Adipocyte (in vitro differentiated cells): ENCODE measurements at regions not wholly inside any gene's neighbourhood (a gene's known extent, or its start where the extent isn't known, plus 50 kb on each side); places are given as distances from the start of the nearest gene placed in this dataset.

Experiments
- DNase-seq: peaks from one replicate; pipeline ENCODE4 v3.0.0-alpha.2; 2015; ENCODE audit warnings: low read depth
- H3K27me3 ChIP-seq: replicated peaks from 2 replicates; pipeline ENCODE4 v1.7.0; 2013; ENCODE audit warnings: mild to moderate bottlenecking, low read length, moderate library complexity; ENCODE audit not compliant: control insufficient read depth, insufficient read depth
- H3K36me3 ChIP-seq: 2 replicates; pipeline ENCODE4 v1.7.0; 2013; ENCODE audit warnings: low read length, mild to moderate bottlenecking, moderate library complexity; ENCODE audit not compliant: control insufficient read depth, insufficient read depth, severe bottlenecking
- H3K4me1 ChIP-seq: 2 replicates; pipeline ENCODE4 v1.7.0; 2013; ENCODE audit warnings: mild to moderate bottlenecking, low read length, moderate library complexity; ENCODE audit not compliant: control insufficient read depth, insufficient read depth
- H3K4me3 ChIP-seq: 2 replicates; pipeline ENCODE4 v1.7.0; 2013; ENCODE audit warnings: mild to moderate bottlenecking, low read length, moderate library complexity
- H3K9ac ChIP-seq: 2 replicates; pipeline ENCODE4 v1.7.0; 2013; ENCODE audit warnings: mild to moderate bottlenecking, low read length, moderate library complexity
- H3K9me3 ChIP-seq: 2 replicates; pipeline ENCODE4 v1.7.0; 2013; ENCODE audit warnings: mild to moderate bottlenecking, low read length, moderate library complexity; ENCODE audit not compliant: control insufficient read depth

DNA sequence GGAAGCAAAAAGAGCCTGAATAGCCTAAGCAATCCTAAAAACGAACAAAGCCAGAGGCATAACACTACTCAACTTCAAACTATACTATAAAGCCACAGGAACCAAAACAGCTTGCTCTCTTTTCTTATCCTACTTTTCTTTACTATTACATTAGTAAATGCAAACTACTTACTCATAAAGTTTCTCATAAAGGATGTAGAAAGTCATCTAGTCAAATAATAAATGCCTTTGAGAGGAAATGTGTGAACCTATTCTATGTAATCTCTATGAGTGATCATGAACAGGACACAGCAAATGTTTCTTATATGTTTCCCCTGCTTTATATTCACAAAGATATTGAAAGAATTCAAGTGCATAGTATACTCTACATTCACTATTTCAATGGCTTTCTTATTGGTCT, 176.9 kb upstream of the MDGA2 start:
- peaks cover 3% of the 10 kb centered on the region for H3K9me3 ChIP-seq
- no peak for DNase-seq
- no peak overlapping the region for H3K4me3 ChIP-seq
- no peaks in the 10 kb centered on the region for H3K27me3 ChIP-seq
- H3K9ac ChIP-seq = no peak overlapping the region
- no peaks in the 10 kb centered on the region for H3K4me1 ChIP-seq
- no peaks in the 10 kb centered on the region for H3K36me3 ChIP-seq

DNA sequence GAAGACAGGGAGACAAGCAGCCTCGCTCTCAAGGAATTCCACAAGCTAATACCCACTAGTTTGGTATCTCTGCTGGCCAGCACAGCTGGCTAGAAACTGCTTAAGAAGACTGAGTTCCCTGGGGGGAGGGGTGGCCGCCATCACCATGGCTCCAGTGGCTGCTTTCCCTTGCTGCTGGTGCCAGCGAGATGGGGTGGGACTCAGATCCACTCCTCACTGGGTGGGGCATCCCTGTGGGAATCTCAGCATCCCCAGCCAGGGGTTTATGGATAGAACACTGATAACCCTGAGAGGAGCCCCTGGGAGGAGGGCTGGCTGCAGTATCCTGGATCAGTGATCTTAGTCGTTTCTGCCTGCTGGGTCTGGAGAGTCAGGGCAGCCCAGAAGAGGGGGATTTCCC, 170.6 kb upstream of the MDGA2 start:
- no peak overlapping the region for H3K9ac ChIP-seq
- DNase-seq = no peak
- no peaks in the 10 kb centered on the region for H3K4me1 ChIP-seq
- no peaks in the 10 kb centered on the region for H3K27me3 ChIP-seq
- no peak overlapping the region for H3K4me3 ChIP-seq
- peaks cover 3% of the 10 kb centered on the region for H3K9me3 ChIP-seq
- no peaks in the 10 kb centered on the region for H3K36me3 ChIP-seq

DNA sequence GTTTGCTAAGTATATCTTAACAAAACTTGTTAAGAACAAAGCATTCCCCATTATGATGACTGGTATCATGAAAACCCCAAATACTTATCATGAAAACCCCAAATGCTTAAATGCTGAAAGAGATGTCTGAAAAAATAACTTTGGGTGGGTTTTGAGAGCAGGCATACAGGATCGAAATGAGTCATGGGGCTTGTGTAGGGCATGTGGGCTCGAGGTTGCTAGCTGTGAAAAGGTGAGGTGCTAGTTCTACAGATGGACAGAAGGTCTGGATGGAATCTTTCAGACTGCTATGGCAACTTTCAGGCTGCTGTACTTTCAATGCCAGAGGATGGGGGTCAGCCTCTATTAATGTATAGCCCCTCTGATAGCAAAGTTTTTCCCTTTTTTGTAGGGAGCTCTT, 167.8 kb upstream of the MDGA2 start:
- Histone ChIP-seq H3K9ac (no peak overlapping the region), H3K9me3 (no peaks in the 10 kb centered on the region), H3K4me3 (no peak overlapping the region), H3K36me3 (no peaks in the 10 kb centered on the region), H3K27me3 (no peaks in the 10 kb centered on the region), H3K4me1 (no peaks in the 10 kb centered on the region)
- DNase-seq = no peak

DNA sequence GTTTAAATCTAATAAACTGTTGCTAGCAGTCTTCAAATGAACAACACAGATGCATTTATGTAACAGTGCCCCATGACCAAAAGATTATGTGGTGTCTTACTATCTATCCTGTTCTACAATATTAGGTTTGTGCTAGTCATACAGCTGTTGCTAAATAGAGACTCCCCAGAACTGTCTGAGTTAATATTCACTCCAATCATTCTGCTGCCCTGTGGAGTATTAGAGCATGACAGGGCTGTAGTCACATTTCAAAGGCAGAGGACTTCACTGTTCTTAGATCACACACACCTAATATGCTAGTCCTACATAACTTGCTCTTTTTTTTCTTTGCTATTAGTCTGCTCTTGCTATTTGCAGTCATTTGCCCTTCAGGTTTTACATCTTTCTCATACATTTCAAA, 157.6 kb upstream of the MDGA2 start:
- Histone ChIP-seq H3K4me1 (no peaks in the 10 kb centered on the region), H3K36me3 (no peaks in the 10 kb centered on the region), H3K9me3 (no peaks in the 10 kb centered on the region), H3K9ac (no peak overlapping the region), H3K4me3 (no peak overlapping the region), H3K27me3 (no peaks in the 10 kb centered on the region)
- no peak for DNase-seq

DNA sequence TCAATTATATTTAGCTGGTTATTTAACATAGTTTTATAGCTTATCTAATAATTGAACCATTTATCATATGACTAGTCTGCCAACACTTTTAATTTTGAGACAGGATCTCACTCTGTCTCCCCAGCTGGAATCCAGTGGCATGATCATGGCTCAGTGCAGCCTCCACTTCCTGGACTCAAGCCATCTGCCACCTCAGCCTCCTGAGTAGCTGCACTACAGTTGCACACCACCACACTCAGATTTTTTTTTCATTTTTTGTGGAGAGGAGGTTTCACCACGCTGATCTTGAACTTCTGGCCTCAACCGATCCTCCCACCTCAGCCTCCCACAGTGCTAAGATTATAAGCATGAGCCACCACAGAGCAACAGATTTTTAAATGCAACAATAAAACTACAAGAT, 151.4 kb upstream of the MDGA2 start:
- no peak overlapping the region for H3K4me3 ChIP-seq
- no peak for DNase-seq
- H3K9ac ChIP-seq = no peak overlapping the region
- H3K36me3 ChIP-seq = no peaks in the 10 kb centered on the region
- no peaks in the 10 kb centered on the region for H3K4me1 ChIP-seq
- H3K9me3 ChIP-seq = no peaks in the 10 kb centered on the region
- H3K27me3 ChIP-seq = no peaks in the 10 kb centered on the region

DNA sequence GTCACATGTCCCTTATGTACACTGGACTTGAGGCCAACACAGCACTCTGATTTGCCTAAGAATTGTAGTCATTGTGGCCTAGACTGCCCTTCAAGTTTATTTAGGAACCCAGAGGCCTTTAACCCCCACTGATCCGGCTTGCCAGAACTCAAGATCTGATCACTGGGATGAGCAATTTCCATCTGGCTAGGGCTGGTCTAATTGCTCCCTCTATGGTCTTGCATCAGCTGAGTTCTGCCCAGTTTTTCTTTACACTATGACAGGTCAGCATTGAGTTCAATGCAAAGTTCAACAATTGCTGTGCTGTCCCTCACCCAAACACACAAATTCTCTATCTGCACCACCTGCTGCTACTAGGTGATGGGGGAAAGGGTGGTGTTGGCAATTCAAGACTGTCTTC, 146.9 kb upstream of the MDGA2 start:
- no peaks in the 10 kb centered on the region for H3K27me3 ChIP-seq
- DNase-seq = no peak
- no peak overlapping the region for H3K9ac ChIP-seq
- no peak overlapping the region for H3K4me3 ChIP-seq
- H3K36me3 ChIP-seq = no peaks in the 10 kb centered on the region
- peaks cover 8% of the 10 kb centered on the region for H3K9me3 ChIP-seq
- H3K4me1 ChIP-seq = no peaks in the 10 kb centered on the region

DNA sequence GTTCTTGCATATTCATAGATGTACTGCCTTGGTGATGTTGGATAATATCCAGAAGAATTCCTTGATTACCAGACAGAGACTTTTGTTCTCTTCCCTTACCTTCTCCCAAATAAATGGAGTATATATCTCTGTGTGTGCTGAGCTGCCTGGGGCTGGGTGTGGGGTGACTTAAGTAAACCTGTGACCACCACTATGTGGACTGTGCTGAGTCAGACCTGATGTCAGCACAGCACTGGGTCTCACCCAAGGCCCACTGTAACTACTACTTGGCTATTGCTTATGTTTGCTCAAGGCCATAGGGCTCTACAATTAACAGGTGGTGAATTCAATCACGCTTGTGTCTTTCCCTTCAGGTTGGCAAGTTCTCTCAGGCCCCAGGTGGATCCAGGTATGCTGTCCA, 145.7 kb upstream of the MDGA2 start:
- DNase-seq = no peak
- H3K9ac ChIP-seq = no peak overlapping the region
- peaks cover 8% of the 10 kb centered on the region for H3K9me3 ChIP-seq
- no peak overlapping the region for H3K4me3 ChIP-seq
- no peaks in the 10 kb centered on the region for H3K27me3 ChIP-seq
- no peaks in the 10 kb centered on the region for H3K4me1 ChIP-seq
- no peaks in the 10 kb centered on the region for H3K36me3 ChIP-seq

DNA sequence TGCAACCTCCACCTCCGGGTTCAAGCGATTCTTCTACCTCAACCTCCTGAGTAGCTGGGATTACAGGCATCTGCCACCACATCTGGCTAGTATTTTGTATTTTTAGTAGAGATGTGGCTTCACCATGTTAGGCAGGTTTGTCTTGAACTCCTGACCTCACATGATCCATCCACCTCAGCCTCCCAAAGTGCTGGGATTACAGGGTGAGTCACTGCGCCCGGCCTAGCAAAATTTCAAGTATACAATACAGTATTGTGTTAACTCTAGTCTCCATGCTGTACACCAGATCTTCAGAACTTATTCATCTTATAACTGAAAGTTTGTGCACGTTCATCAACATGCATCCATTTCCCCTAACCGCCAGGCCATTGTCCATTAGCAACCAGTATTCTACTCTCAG, 115.1 kb upstream of the MDGA2 start:
- H3K9ac ChIP-seq = no peak overlapping the region
- peaks cover 3% of the 10 kb centered on the region for H3K4me1 ChIP-seq
- H3K9me3 ChIP-seq = no peaks in the 10 kb centered on the region
- no peak for DNase-seq
- no peak overlapping the region for H3K4me3 ChIP-seq
- no peaks in the 10 kb centered on the region for H3K27me3 ChIP-seq
- no peaks in the 10 kb centered on the region for H3K36me3 ChIP-seq

DNA sequence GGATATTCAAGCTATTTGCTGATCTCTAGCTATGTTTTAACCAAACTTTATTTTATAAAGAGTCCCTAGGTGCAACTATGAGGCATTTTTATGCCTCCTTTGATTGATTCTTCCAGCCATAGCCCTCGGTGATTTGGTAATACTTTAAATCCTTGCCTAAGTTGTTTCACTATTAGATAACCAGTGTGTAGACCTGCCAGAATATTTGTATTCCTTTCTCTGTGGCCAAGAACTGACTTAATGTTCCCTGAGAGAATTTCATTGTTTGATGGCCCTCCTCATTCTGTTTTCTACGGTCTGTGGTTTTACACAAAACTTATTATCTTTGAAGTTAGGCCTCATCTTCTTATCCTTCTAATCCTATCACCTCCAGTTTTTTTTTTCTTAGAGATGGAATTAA, 109.7 kb upstream of the MDGA2 start:
- Histone ChIP-seq H3K36me3 (no peaks in the 10 kb centered on the region), H3K4me1 (peaks cover 6% of the 10 kb centered on the region), H3K27me3 (no peaks in the 10 kb centered on the region), H3K9me3 (no peaks in the 10 kb centered on the region), H3K4me3 (no peak overlapping the region), H3K9ac (no peak overlapping the region)
- no peak for DNase-seq

DNA sequence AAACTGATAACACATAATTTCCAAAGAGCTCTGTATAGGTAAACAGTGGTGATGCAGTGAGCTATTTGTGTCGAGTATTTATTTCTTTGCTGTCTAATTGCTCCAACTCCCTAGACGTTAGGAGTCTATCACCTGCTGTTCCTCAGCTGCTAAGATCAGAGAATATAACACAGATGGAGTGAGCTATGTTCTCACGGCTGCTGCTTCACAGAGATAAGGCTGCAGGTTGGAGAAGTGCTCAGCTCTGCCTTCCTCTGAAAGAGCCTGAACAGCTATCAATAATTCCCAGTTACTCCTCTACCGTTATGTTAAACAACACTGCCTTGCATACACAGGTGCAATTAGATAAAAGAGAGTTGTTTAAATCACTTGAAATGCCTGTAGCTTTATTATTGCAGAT, 103.2 kb upstream of the MDGA2 start:
- Histone ChIP-seq H3K9me3 (no peaks in the 10 kb centered on the region), H3K36me3 (no peaks in the 10 kb centered on the region), H3K4me1 (no peaks in the 10 kb centered on the region), H3K4me3 (no peak overlapping the region), H3K27me3 (no peaks in the 10 kb centered on the region), H3K9ac (no peak overlapping the region)
- no peak for DNase-seq

DNA sequence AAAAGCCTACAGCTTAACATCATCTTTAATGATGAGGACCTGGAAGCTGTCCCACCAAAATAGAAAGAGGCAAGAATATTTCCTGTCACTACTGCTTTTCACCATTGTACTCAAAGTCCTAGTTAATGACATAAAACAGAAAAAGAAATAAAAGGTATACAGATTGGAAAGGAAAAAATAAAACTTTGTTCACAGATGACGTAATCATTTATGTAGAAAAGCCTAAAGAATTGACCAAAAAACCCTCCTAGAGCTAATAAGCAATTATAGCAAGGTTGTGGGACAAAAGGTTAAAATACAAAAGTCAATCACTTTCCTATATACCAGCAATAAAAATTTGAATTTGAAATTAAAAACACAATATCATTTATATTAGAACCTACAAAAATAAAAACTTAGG, 97.2 kb upstream of the MDGA2 start:
- no peak overlapping the region for H3K9ac ChIP-seq
- no peaks in the 10 kb centered on the region for H3K9me3 ChIP-seq
- H3K36me3 ChIP-seq = no peaks in the 10 kb centered on the region
- DNase-seq = no peak
- H3K27me3 ChIP-seq = no peaks in the 10 kb centered on the region
- no peaks in the 10 kb centered on the region for H3K4me1 ChIP-seq
- no peak overlapping the region for H3K4me3 ChIP-seq

DNA sequence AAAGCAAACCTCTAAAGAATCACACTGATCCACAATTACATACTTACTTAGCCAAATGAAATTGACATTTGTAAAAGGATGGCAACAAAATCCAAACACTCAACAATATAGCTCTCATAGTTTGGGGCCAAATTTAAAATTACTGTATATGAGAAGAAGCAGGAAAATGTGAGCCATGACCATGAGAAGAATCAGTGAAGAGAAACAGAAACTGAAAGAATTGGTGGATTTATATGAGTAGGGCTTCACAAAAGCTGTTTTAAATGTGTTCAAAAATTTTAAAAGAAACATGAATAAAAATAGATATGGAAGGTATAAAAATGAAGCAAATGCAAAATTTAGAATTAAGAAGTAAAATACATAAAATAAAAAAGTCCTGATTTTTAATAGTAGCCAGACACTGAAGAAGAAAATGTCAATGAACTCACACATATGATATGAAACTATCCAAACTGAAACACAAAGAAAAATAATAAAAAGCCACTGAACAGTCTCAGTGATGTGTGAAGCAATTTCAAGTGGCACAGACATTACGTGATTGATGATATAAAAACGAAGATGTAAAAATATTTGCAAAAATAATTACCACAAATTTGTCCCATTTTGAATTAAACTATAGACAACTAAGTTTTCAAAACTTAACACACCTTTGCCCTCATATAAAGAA, 87.9 kb upstream of the MDGA2 start:
- no peak overlapping the region for H3K4me3 ChIP-seq
- no peaks in the 10 kb centered on the region for H3K27me3 ChIP-seq
- no peak for DNase-seq
- H3K9me3 ChIP-seq = no peaks in the 10 kb centered on the region
- no peak overlapping the region for H3K9ac ChIP-seq
- H3K36me3 ChIP-seq = no peaks in the 10 kb centered on the region
- H3K4me1 ChIP-seq = no peaks in the 10 kb centered on the region
